ENCODE measurements at regions not wholly inside any gene's neighbourhood (a gene's known extent, or its start where the extent isn't known, plus 50 kb on each side); places are given as distances from the start of the nearest gene placed in this dataset.

GRCh38 chr1:221841251-221841982 lies 99.5 kb upstream of the DUSP10 start:
- H3K23me2 ChIP-seq (ENCODE audit: insufficient read length, low read depth, low read length, poor library complexity, severe bottlenecking), result no peaks in the 10 kb centered on the region
- H3K18ac ChIP-seq (ENCODE audit: insufficient read length, low read depth, low read length), result no peak overlapping the region
- no peak overlapping the region for H2AFZ ChIP-seq (ENCODE audit: low read length)
- H4K91ac ChIP-seq (ENCODE audit: insufficient read length, low read depth, low read length), result no peak overlapping the region
- Mint-ChIP-seq H3K27me3 (ENCODE audit: low read depth) (no peaks in the 10 kb centered on the region), H3K4me1 (peaks cover 4 to 6% of the 10 kb centered on the region in 2 experiments; a peak in 2 of 4 replicates), H3K4me3 (no peak overlapping the region), H3K36me3 (ENCODE audit: insufficient read depth in 1 of 3, low read depth in 3 of 3) (no peaks in the 10 kb centered on the region), H3K9me3 (no peaks in the 10 kb centered on the region), H3K27ac (no peak overlapping the region; a peak in 1 of 7 replicates)
- H4K20me1 ChIP-seq (ENCODE audit: control insufficient read depth, insufficient read depth, insufficient read length), result no peaks in the 10 kb centered on the region
- no peak overlapping the region for H3T11ph ChIP-seq (ENCODE audit: low read length)
- no peak overlapping the region for H3K56ac ChIP-seq (ENCODE audit: insufficient read length, low read depth, low read length)
- TF ChIP-seq CTCF (conservative IDR thresholded peaks at IDR 0.05), result no peak
- no peak overlapping the region for H3K14ac ChIP-seq (ENCODE audit: insufficient read depth, low read length)
- WGBS (ENCODE audit: extremely low coverage, insufficient read length, low lambda C conversion rate), result 100% methylated on average over 1 of the region's 4 CpGs
- H3K9ac ChIP-seq (ENCODE audit: extremely low read depth, insufficient read length, low read length), result no peak overlapping the region
- no peak overlapping the region for H2AK5ac ChIP-seq (ENCODE audit: insufficient read length, low read length)
- H4K5ac ChIP-seq (ENCODE audit: insufficient read length, low read depth, low read length), result no peak overlapping the region
- no peak overlapping the region for H2BK12ac ChIP-seq (ENCODE audit: insufficient read length, low read depth, low read length)
- H2BK20ac ChIP-seq (ENCODE audit: low read depth, low read length, poor library complexity, severe bottlenecking), result no peak overlapping the region
- no peak overlapping the region for H2BK15ac ChIP-seq (ENCODE audit: low read depth, low read length)
- no peaks in the 10 kb centered on the region for H3K4me1 ChIP-seq (ENCODE audit: insufficient read depth, low read length)
- H3K23ac ChIP-seq (ENCODE audit: insufficient read length, low read depth, low read length), result no peak overlapping the region
- no peak overlapping the region for H2BK120ac ChIP-seq (ENCODE audit: low read depth, low read length, poor library complexity, severe bottlenecking)
- H3K4me2 ChIP-seq (ENCODE audit: insufficient read depth, insufficient read length, low read length), result no peak overlapping the region
- no peak for DNase-seq
- no peak overlapping the region for H4K8ac ChIP-seq (replicated peaks; ENCODE audit: insufficient read length, low read depth, low read length)
- no peaks in the 10 kb centered on the region for H3K9me3 ChIP-seq (ENCODE audit: control insufficient read depth, low read depth, low read length)
- no peaks in the 10 kb centered on the region for H3K79me1 ChIP-seq (ENCODE audit: insufficient read depth, low read depth, low read length, poor library complexity, severe bottlenecking)
- H2BK5ac ChIP-seq (ENCODE audit: insufficient read length, low read length), result no peak overlapping the region
- no peak overlapping the region for H3K27ac ChIP-seq (ENCODE audit: insufficient read length, low read depth, low read length)
- H3K4ac ChIP-seq (ENCODE audit: low read depth, low read length), result no peak overlapping the region
- no peaks in the 10 kb centered on the region for H3K27me3 ChIP-seq (ENCODE audit: insufficient read depth, low read length)
- no peaks in the 10 kb centered on the region for H3K79me2 ChIP-seq (ENCODE audit: insufficient read depth, low read length)
